GM12874 (cell line): ENCODE measurements at regions not wholly inside any gene's neighbourhood (a gene's known extent, or its start where the extent isn't known, plus 50 kb on each side); places are given as distances from the start of the nearest gene placed in this dataset.

Experiments
- CTCF ChIP-seq: IDR thresholded peaks from 2 replicates; pipeline ENCODE4 v1.5.1; 2011; ENCODE audit warnings: low read depth, mild to moderate bottlenecking, control low read depth, low read length, moderate library complexity; ENCODE audit not compliant: insufficient read depth

- TF ChIP-seq CTCF, result no peak
Observed at GRCh38 chr1:96498744-96499340, 222.7 kb upstream of the PTBP2 start.

GRCh38 chr1:96508233-96508632 is 213.4 kb upstream of the PTBP2 start:
- no peak for TF ChIP-seq CTCF

GRCh38 chr1:96509339-96509738 is 212.2 kb upstream of the PTBP2 start:
- TF ChIP-seq CTCF, result no peak

- no peak for TF ChIP-seq CTCF
Observed at GRCh38 chr1:96509951-96510350, 211.6 kb upstream of the PTBP2 start.

GRCh38 chr1:96510391-96510790 is 211.2 kb upstream of the PTBP2 start:
- TF ChIP-seq CTCF, result no peak

GRCh38 chr1:96510911-96511310 is 210.7 kb upstream of the PTBP2 start:
- no peak for TF ChIP-seq CTCF

- TF ChIP-seq CTCF, result no peak
Observed at GRCh38 chr1:96513136-96513535, 208.4 kb upstream of the PTBP2 start.

GRCh38 chr1:96515430-96515829 is 206.2 kb upstream of the PTBP2 start:
- no peak for TF ChIP-seq CTCF
